Neural cell (in vitro differentiated cells): ENCODE measurements at regions not wholly inside any gene's neighbourhood (a gene's known extent, or its start where the extent isn't known, plus 50 kb on each side); places are given as distances from the start of the nearest gene placed in this dataset.

Experiments used
- H2AFZ ChIP-seq: fragments of 200-600, 300-800 bp; sonication (generic), shearing (Covaris generic); 2 replicates; pipeline ENCODE4 v1.6.0; 2014; ENCODE audit warnings: low read depth, mild to moderate bottlenecking, antibody characterized with exemption, low read length, moderate library complexity
- H3F3A ChIP-seq: fragments of 200-600 bp; shearing (Covaris generic); 2 replicates; pipeline ENCODE4 v1.6.1; 2016; ENCODE audit warnings: mild to moderate bottlenecking, moderate library complexity, mixed read lengths, antibody characterized with exemption, low read length; ENCODE audit not compliant: insufficient read depth, poor library complexity, severe bottlenecking
- H3K27ac ChIP-seq: fragments of 200-600, 300-800 bp; sonication (generic), shearing (Covaris generic); 2 replicates; pipeline ENCODE4 v1.5.1; 2014; ENCODE audit warnings: mild to moderate bottlenecking, low read length, moderate library complexity
- H3K27me3 ChIP-seq: fragments of 300-800, 200-600 bp; sonication (generic), shearing (Covaris generic); 2 replicates; pipeline ENCODE4 v1.6.0; 2014; ENCODE audit warnings: mild to moderate bottlenecking, low read depth, low read length, moderate library complexity; ENCODE audit not compliant: insufficient read depth
- H3K36me3 ChIP-seq: fragments of 300-800, 200-600 bp; sonication (generic), shearing (Covaris generic); 2 replicates; pipeline ENCODE4 v1.5.1; 2014; ENCODE audit warnings: mild to moderate bottlenecking, antibody characterized with exemption, low read length, moderate library complexity; ENCODE audit not compliant: insufficient read depth
- H3K4me2 ChIP-seq: fragments of 300-800, 200-600 bp; sonication (generic), shearing (Covaris generic); 2 replicates; pipeline ENCODE4 v1.6.0; 2014; ENCODE audit warnings: mild to moderate bottlenecking, low read length
- H3K4me3 ChIP-seq: fragments of 300-800, 200-600 bp; sonication (generic), shearing (Covaris generic); 2 replicates; pipeline ENCODE4 v1.5.1; 2014; ENCODE audit warnings: mild to moderate bottlenecking, low read length, moderate library complexity
- H3K79me2 ChIP-seq: fragments of 200-600 bp; shearing (Covaris generic); replicated peaks from 2 replicates; pipeline ENCODE4 v1.6.0; 2014; ENCODE audit warnings: mild to moderate bottlenecking, low read length, moderate library complexity; ENCODE audit not compliant: insufficient read depth
- H3K9ac ChIP-seq: fragments of 300-800, 200-600 bp; sonication (generic), shearing (Covaris generic); 2 replicates; pipeline ENCODE4 v1.6.1; 2016; ENCODE audit warnings: mild to moderate bottlenecking, low read length, mixed read lengths
- H3K9me2 ChIP-seq: fragments of 200-600 bp; shearing (Covaris generic); 2 replicates; pipeline ENCODE4 v1.6.1; 2016; ENCODE audit warnings: mild to moderate bottlenecking, low read length, mixed read lengths; ENCODE audit not compliant: insufficient read depth
- H3K9me3 ChIP-seq: fragments of 200-600, 300-800 bp; sonication (generic), shearing (Covaris generic); 2 replicates; pipeline ENCODE4 v1.6.1; 2016; ENCODE audit warnings: mild to moderate bottlenecking, mixed run types, low read length, moderate library complexity, mixed read lengths
- H4K20me1 ChIP-seq: fragments of 200-600 bp; shearing (Covaris generic); 2 replicates; pipeline ENCODE4 v1.6.1; 2016; ENCODE audit warnings: mild to moderate bottlenecking, mixed run types; ENCODE audit not compliant: insufficient read depth
- EP300 ChIP-seq: fragments of 450-650 bp; conservative IDR thresholded peaks from 2 replicates; pipeline ENCODE4 v1.6.1; 2014; ENCODE audit warnings: antibody characterized with exemption, mild to moderate bottlenecking, moderate library complexity; ENCODE audit not compliant: poor library complexity, severe bottlenecking
- EZH2 ChIP-seq: fragments of 200-600, 300-800 bp; shearing (Covaris generic), sonication (generic); IDR thresholded peaks from 2 replicates; pipeline ENCODE4 v1.6.1; 2014; ENCODE audit warnings: antibody characterized with exemption, low read length, borderline replicate concordance, mild to moderate bottlenecking; ENCODE audit not compliant: insufficient read depth, poor library complexity, severe bottlenecking
- MXI1 ChIP-seq: fragments of 450-650 bp; conservative IDR thresholded peaks from 2 replicates; pipeline ENCODE4 v1.6.1; 2014; ENCODE audit warnings: antibody characterized with exemption, mild to moderate bottlenecking; ENCODE audit not compliant: poor library complexity, severe bottlenecking
- POLR2AphosphoS5 ChIP-seq: IDR thresholded peaks from 2 replicates; pipeline ENCODE4 v1.6.1; 2012
- RAD21 ChIP-seq: fragments of 450-650 bp; conservative IDR thresholded peaks from 2 replicates; pipeline ENCODE4 v1.6.1; 2014; ENCODE audit warnings: antibody characterized with exemption, mild to moderate bottlenecking, moderate library complexity
- SMC3 ChIP-seq: fragments of 450-650 bp; conservative IDR thresholded peaks from 2 replicates; pipeline ENCODE4 v1.6.1; 2014; ENCODE audit warnings: antibody characterized with exemption, mild to moderate bottlenecking, moderate library complexity; ENCODE audit not compliant: poor library complexity
- TAF1 ChIP-seq: IDR thresholded peaks from 2 replicates; pipeline ENCODE4 v1.6.1; 2012; ENCODE audit warnings: low read depth
- TF ChIP-seq, protein P1 (sequence below): IDR thresholded peaks from 2 replicates; pipeline ENCODE4 v1.6.1; 2012; ENCODE audit warnings: borderline replicate concordance
- TF ChIP-seq, protein P2 (sequence below): fragments of 450-650 bp; IDR thresholded peaks from 2 replicates; pipeline ENCODE4 v1.5.1; 2014; ENCODE audit warnings: antibody characterized with exemption, mild to moderate bottlenecking, moderate library complexity; ENCODE audit not compliant: poor library complexity, severe bottlenecking

GRCh38 chr21:35352793-35353192 is 303.7 kb upstream of the RUNX1 start:
- H3K4me3 ChIP-seq, result no peak overlapping the region
- no peak overlapping the region for H2AFZ ChIP-seq
- no peak for TF ChIP-seq MXI1
- no peak for TF ChIP-seq EP300
- TF ChIP-seq, protein P1, sequence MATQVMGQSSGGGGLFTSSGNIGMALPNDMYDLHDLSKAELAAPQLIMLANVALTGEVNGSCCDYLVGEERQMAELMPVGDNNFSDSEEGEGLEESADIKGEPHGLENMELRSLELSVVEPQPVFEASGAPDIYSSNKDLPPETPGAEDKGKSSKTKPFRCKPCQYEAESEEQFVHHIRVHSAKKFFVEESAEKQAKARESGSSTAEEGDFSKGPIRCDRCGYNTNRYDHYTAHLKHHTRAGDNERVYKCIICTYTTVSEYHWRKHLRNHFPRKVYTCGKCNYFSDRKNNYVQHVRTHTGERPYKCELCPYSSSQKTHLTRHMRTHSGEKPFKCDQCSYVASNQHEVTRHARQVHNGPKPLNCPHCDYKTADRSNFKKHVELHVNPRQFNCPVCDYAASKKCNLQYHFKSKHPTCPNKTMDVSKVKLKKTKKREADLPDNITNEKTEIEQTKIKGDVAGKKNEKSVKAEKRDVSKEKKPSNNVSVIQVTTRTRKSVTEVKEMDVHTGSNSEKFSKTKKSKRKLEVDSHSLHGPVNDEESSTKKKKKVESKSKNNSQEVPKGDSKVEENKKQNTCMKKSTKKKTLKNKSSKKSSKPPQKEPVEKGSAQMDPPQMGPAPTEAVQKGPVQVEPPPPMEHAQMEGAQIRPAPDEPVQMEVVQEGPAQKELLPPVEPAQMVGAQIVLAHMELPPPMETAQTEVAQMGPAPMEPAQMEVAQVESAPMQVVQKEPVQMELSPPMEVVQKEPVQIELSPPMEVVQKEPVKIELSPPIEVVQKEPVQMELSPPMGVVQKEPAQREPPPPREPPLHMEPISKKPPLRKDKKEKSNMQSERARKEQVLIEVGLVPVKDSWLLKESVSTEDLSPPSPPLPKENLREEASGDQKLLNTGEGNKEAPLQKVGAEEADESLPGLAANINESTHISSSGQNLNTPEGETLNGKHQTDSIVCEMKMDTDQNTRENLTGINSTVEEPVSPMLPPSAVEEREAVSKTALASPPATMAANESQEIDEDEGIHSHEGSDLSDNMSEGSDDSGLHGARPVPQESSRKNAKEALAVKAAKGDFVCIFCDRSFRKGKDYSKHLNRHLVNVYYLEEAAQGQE, result no peak
- no peak for TF ChIP-seq TAF1
- TF ChIP-seq SMC3, result no peak
- no peak for TF ChIP-seq POLR2AphosphoS5
- no peaks in the 10 kb centered on the region for H4K20me1 ChIP-seq
- H3F3A ChIP-seq, result no peaks in the 10 kb centered on the region
- H3K27ac ChIP-seq, result no peak overlapping the region
- H3K9me2 ChIP-seq, result no peaks in the 10 kb centered on the region
- H3K9ac ChIP-seq, result no peak overlapping the region
- H3K4me2 ChIP-seq, result no peak overlapping the region
- no peaks in the 10 kb centered on the region for H3K27me3 ChIP-seq
- H3K79me2 ChIP-seq, result no peaks in the 10 kb centered on the region
- no peaks in the 10 kb centered on the region for H3K9me3 ChIP-seq
- H3K36me3 ChIP-seq, result no peaks in the 10 kb centered on the region

DNA sequence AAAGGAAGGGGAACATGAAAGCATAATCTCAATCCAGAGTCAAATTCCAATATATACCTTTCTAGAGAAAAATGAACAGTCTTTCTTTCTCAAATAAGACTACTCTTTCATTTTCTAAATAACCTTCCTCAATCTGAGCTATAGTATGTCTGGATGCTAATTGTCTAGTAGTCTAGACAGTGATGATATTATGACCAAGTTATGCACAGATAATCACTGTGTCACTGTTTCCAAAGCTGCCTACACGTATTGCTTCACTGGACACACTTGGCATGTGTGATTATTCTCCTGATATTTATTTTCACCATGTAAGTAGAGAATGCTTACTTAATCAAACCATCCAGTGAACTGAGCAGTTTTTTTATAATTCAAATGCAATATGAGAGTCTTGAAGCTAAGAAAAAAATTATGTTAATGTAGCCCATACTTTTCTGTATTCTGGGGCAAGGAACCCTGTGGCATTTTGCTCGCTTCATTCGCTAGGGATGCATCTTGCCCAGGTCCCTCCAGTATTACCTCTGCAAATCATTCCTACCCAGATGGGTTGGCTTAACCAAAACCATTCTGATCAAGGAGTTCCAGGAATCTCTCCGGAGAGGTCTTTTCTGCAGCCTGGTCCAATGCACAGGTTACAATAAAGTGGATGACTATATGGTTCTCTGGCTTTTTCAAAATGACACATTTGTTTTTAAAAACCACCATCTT is 303.1 kb upstream of the RUNX1 start:
- no peak overlapping the region for H3K27ac ChIP-seq
- H3K9ac ChIP-seq, result no peak overlapping the region

More for the DNA sequence above, 303.1 kb upstream of the RUNX1 start:
- H3K4me2 ChIP-seq, result no peak overlapping the region
- no peak overlapping the region for H3K4me3 ChIP-seq
- no peak overlapping the region for H2AFZ ChIP-seq
- no peaks in the 10 kb centered on the region for H4K20me1 ChIP-seq
- no peak for TF ChIP-seq MXI1
- TF ChIP-seq POLR2AphosphoS5, result no peak
- no peak for TF ChIP-seq RAD21
- TF ChIP-seq TAF1, result no peak
- no peak for TF ChIP-seq EZH2
- TF ChIP-seq, protein P2, sequence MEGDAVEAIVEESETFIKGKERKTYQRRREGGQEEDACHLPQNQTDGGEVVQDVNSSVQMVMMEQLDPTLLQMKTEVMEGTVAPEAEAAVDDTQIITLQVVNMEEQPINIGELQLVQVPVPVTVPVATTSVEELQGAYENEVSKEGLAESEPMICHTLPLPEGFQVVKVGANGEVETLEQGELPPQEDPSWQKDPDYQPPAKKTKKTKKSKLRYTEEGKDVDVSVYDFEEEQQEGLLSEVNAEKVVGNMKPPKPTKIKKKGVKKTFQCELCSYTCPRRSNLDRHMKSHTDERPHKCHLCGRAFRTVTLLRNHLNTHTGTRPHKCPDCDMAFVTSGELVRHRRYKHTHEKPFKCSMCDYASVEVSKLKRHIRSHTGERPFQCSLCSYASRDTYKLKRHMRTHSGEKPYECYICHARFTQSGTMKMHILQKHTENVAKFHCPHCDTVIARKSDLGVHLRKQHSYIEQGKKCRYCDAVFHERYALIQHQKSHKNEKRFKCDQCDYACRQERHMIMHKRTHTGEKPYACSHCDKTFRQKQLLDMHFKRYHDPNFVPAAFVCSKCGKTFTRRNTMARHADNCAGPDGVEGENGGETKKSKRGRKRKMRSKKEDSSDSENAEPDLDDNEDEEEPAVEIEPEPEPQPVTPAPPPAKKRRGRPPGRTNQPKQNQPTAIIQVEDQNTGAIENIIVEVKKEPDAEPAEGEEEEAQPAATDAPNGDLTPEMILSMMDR, result no peak
- no peak for TF ChIP-seq SMC3
- TF ChIP-seq, protein P1, result no peak
- no peak for TF ChIP-seq EP300
- no peaks in the 10 kb centered on the region for H3K79me2 ChIP-seq
- H3K9me3 ChIP-seq, result no peaks in the 10 kb centered on the region
- H3F3A ChIP-seq, result no peaks in the 10 kb centered on the region
- H3K27me3 ChIP-seq, result no peaks in the 10 kb centered on the region
- no peaks in the 10 kb centered on the region for H3K9me2 ChIP-seq
- no peaks in the 10 kb centered on the region for H3K36me3 ChIP-seq
